SK-N-MC (cell line): ENCODE measurements at regions not wholly inside any gene's neighbourhood (a gene's known extent, or its start where the extent isn't known, plus 50 kb on each side); places are given as distances from the start of the nearest gene placed in this dataset.

Experiments
- EZH2 ChIP-seq: fragments of 200-600 bp; sonication (generic); IDR thresholded peaks from one replicate; pipeline ENCODE4 v1.6.1; 2017; ENCODE audit warnings: antibody characterized with exemption
- POLR2AphosphoS5 ChIP-seq: IDR thresholded peaks from 2 replicates; pipeline ENCODE4 v1.6.1; 2012; ENCODE audit warnings: mild to moderate bottlenecking, low read depth, low read length, borderline replicate concordance

GRCh38 chr21:18114810-18115209 lies 129.8 kb upstream of the CHODL start:
- TF ChIP-seq POLR2AphosphoS5 (no peak), EZH2 (no peak)
